Loucy (cell line): ENCODE measurements at regions not wholly inside any gene's neighbourhood (a gene's known extent, or its start where the extent isn't known, plus 50 kb on each side); places are given as distances from the start of the nearest gene placed in this dataset.

ENCODE experiments used
- EZH2phosphoT487 ChIP-seq: fragments of 200-600 bp; IDR thresholded peaks from 2 replicates; pipeline ENCODE4 v1.6.1; 2018; ENCODE audit warnings: antibody characterized with exemption, mild to moderate bottlenecking, moderate library complexity, borderline replicate concordance
- TF ChIP-seq, protein P1 (sequence below): fragments of 200-600 bp; sonication (generic); conservative IDR thresholded peaks from 2 replicates; pipeline ENCODE4 v1.5.1; 2014; ENCODE audit warnings: mild to moderate bottlenecking, antibody characterized with exemption, low read length

DNA sequence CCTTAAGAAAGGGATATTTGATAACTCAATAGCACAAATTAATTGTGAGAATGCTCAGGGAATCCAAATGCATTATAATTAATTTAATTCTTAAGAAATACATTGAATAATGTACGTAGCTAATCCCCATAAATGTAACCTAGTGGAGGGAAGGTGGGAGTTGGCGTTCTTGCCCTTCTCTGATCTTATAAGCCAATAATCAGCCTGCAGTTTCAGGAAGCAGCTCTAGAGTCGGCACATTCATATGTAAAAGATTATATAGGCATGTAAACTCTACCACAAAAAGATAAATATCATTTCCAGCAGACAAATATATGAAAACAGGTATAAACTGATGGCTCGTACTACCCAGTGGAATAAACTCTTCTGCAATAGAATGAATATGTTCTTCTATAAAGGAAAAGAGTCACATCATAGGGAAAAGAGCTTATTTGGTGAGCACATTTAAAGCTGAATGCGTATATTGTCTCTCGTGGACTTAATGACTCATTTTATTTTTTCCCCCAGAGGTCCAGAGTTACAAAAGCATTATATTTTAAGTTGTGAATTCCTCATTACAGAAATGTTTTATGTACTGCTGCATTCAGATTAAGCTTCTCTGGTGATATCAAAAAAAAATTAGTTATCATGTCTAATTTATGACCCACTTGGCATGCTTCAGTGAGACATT lies 112.2 kb downstream of the TFAP2A start:
- TF ChIP-seq, protein P1, sequence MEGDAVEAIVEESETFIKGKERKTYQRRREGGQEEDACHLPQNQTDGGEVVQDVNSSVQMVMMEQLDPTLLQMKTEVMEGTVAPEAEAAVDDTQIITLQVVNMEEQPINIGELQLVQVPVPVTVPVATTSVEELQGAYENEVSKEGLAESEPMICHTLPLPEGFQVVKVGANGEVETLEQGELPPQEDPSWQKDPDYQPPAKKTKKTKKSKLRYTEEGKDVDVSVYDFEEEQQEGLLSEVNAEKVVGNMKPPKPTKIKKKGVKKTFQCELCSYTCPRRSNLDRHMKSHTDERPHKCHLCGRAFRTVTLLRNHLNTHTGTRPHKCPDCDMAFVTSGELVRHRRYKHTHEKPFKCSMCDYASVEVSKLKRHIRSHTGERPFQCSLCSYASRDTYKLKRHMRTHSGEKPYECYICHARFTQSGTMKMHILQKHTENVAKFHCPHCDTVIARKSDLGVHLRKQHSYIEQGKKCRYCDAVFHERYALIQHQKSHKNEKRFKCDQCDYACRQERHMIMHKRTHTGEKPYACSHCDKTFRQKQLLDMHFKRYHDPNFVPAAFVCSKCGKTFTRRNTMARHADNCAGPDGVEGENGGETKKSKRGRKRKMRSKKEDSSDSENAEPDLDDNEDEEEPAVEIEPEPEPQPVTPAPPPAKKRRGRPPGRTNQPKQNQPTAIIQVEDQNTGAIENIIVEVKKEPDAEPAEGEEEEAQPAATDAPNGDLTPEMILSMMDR, result no peak
- TF ChIP-seq EZH2phosphoT487, result no peak
